SHP77 (cell line): ENCODE measurements at regions not wholly inside any gene's neighbourhood (a gene's known extent, or its start where the extent isn't known, plus 50 kb on each side); places are given as distances from the start of the nearest gene placed in this dataset.

Source experiments
- DNase-seq, 2 experiments: peaks; one replicate each; lab custom pipeline; 2025; lab: John Stamatoyannopoulos, UW

GRCh38 chr1:175826705-175827104, 83.3 kb upstream of the TNR start:
- no peak for DNase-seq

GRCh38 chr1:175824079-175824478, 80.7 kb upstream of the TNR start:
- DNase-seq: no peak

- no peak for DNase-seq
Measured at GRCh38 chr1:175823406-175823805, 80.0 kb upstream of the TNR start.

- no peak for DNase-seq
Measured at GRCh38 chr1:175822580-175822979, 79.2 kb upstream of the TNR start.

- no peak for DNase-seq
Measured at GRCh38 chr1:175820456-175821025, 77.1 kb upstream of the TNR start.

- peak in 1 of 2 experiments; percentile 9 for DNase-seq
Measured at GRCh38 chr1:175818929-175819328, 75.5 kb upstream of the TNR start.

- no peak for DNase-seq
Measured at GRCh38 chr1:175817445-175817844, 74.0 kb upstream of the TNR start.

- DNase-seq: no peak
Measured at GRCh38 chr1:175814885-175815284, 71.5 kb upstream of the TNR start.

GRCh38 chr1:175812936-175813335, 69.5 kb upstream of the TNR start:
- no peak for DNase-seq

- no peak for DNase-seq
Measured at GRCh38 chr1:175810305-175810704, 66.9 kb upstream of the TNR start.

- no peak for DNase-seq
Measured at GRCh38 chr1:175808999-175809398, 65.6 kb upstream of the TNR start.

GRCh38 chr1:175808573-175808972, 65.2 kb upstream of the TNR start:
- no peak for DNase-seq

- no peak for DNase-seq
Measured at GRCh38 chr1:175804561-175804960, 61.2 kb upstream of the TNR start.

GRCh38 chr1:175803413-175803812, 60.0 kb upstream of the TNR start:
- DNase-seq: no peak

- DNase-seq: no peak
Measured at GRCh38 chr1:175802407-175803123, 59.2 kb upstream of the TNR start.

GRCh38 chr1:175801979-175802378, 58.6 kb upstream of the TNR start:
- DNase-seq: no peak

GRCh38 chr1:175797576-175797975, 54.2 kb upstream of the TNR start:
- no peak for DNase-seq

- DNase-seq: no peak
Measured at GRCh38 chr1:175794586-175794985, 51.2 kb upstream of the TNR start.

GRCh38 chr1:175793617-175794016, 50.2 kb upstream of the TNR start:
- no peak for DNase-seq
